K562 (cell line): ENCODE measurements at regions not wholly inside any gene's neighbourhood (a gene's known extent, or its start where the extent isn't known, plus 50 kb on each side); places are given as distances from the start of the nearest gene placed in this dataset.

Experiments used
- ATAC-seq: fragments of 200-7000 bp; cut with Tn5 transposase; 3 replicates; pipeline ENCODE4 v1.9.1; 2020; ENCODE audit warnings: moderate library complexity
- BruUV-seq: library from RNA; stranded (reverse); fragments of 400-500 nt; replicated peaks from 2 replicates; lab custom pipeline; 2021; lab: Mats Ljungman, UMichigan
- CTCF ChIA-PET: fragments of 300-600 bp; formaldehyde crosslinking; extraction: SDS; loops from one replicate; lab custom pipeline; 2021; ENCODE audit warnings: low intra/inter-chr PET ratio; lab: Yijun Ruan, JAX
- POLR2A ChIA-PET: fragments of 300-600, 350-650 bp; sonication (Branson Sonifier 250); formaldehyde crosslinking; extraction: SDS; loops from one replicate; lab custom pipeline; 2021; ENCODE audit warnings: antibody characterized with exemption, inconsistent platforms; lab: Yijun Ruan, JAX
- DNase-seq, 4 experiments: peaks; one replicate each; pipeline versions ENCODE4 v3.0.0 to v3.0.0-alpha.2; 2011 to 2018; ENCODE audit warnings: low spot score in 3 of 4, mixed read lengths in 3 of 4; ENCODE audit errors: extremely low read depth in 1 of 4
- FAIRE-seq: peaks from 2 replicates; lab custom pipeline; 2011; peaks lifted over from hg19 to GRCh38; lab: Jason Lieb, UNC
- H2AFZ ChIP-seq: 2 replicates; pipeline ENCODE4 v1.6.0; 2011; ENCODE audit warnings: low read depth, low read length, control low read depth, inconsistent platforms
- H3K27ac ChIP-seq: fragments of 200-600 bp; 3 replicates; pipeline ENCODE4 v1.8.0; 2011; ENCODE audit warnings: low read depth, mild to moderate bottlenecking, control low read depth, inconsistent platforms, low read length, moderate library complexity, mixed read lengths; ENCODE audit errors: extremely low read depth
- H3K27me3 ChIP-seq, 2 experiments: fragments of 300-600 bp in 1 of 2; 2 replicates in 1 of 2; 3 replicates in 1 of 2; pipeline versions ENCODE4 v1.6.0 to v1.8.0; 2011; ENCODE audit warnings: inconsistent platforms in 2 of 2, low read length in 2 of 2, mild to moderate bottlenecking in 1 of 2, mixed read lengths in 1 of 2, moderate library complexity in 1 of 2; ENCODE audit not compliant: control insufficient read depth in 2 of 2, insufficient read depth in 2 of 2
- H3K36me3 ChIP-seq: fragments of 300-600 bp; 3 replicates; pipeline ENCODE4 v1.8.0; 2011; ENCODE audit warnings: mild to moderate bottlenecking, low read length, inconsistent platforms; ENCODE audit not compliant: control insufficient read depth, insufficient read depth
- H3K4me1 ChIP-seq, 2 experiments: fragments of 200-600 bp in 1 of 2; replicated peaks in 1 of 2; 2 replicates in 1 of 2; 3 replicates in 1 of 2; pipeline versions ENCODE4 v1.5.1 to v1.8.0; 2011; ENCODE audit warnings: inconsistent platforms in 2 of 2, low read length in 2 of 2, mild to moderate bottlenecking in 1 of 2, mixed read lengths in 1 of 2, moderate library complexity in 1 of 2; ENCODE audit not compliant: control insufficient read depth in 2 of 2, insufficient read depth in 2 of 2
- H3K4me2 ChIP-seq: 2 replicates; pipeline ENCODE4 v1.6.1; 2011; ENCODE audit warnings: low read length, control low read depth, inconsistent platforms, mixed read lengths; ENCODE audit not compliant: insufficient read depth
- H3K4me3 ChIP-seq: fragments of 200-600 bp; sonication (generic), shearing (Covaris generic); 2 replicates; pipeline ENCODE4 v1.5.1; 2016; ENCODE audit warnings: control low read depth, inconsistent platforms
- H3K79me2 ChIP-seq: fragments of 200-600 bp; 3 replicates; pipeline ENCODE4 v1.8.0; 2011; ENCODE audit warnings: low read length, inconsistent platforms; ENCODE audit not compliant: control insufficient read depth, insufficient read depth
- H3K9ac ChIP-seq, 2 experiments: 2 replicates each; pipeline versions ENCODE4 v1.6.0 to v1.6.1; 2011; ENCODE audit warnings: low read depth in 2 of 2, low read length in 2 of 2, control low read depth in 1 of 2, inconsistent platforms in 1 of 2, mild to moderate bottlenecking in 1 of 2, mixed read lengths in 1 of 2; ENCODE audit not compliant: insufficient read depth in 1 of 2
- H3K9me1 ChIP-seq: one replicate; pipeline ENCODE4 v1.6.0; 2011; ENCODE audit warnings: inconsistent platforms, mild to moderate bottlenecking, low read length, moderate library complexity; ENCODE audit not compliant: control insufficient read depth, insufficient read depth
- H3K9me3 ChIP-seq: replicated peaks from 2 replicates; pipeline ENCODE4 v1.5.1; 2011; ENCODE audit warnings: low read depth, low read length, inconsistent platforms; ENCODE audit not compliant: control insufficient read depth, insufficient read depth
- H4K20me1 ChIP-seq: replicated peaks from 2 replicates; pipeline ENCODE4 v1.6.1; 2011; ENCODE audit warnings: low read length, inconsistent platforms, mixed read lengths; ENCODE audit not compliant: control insufficient read depth, insufficient read depth
- E2F1 ChIP-seq: sonication (generic); formaldehyde crosslinking; IDR thresholded peaks from 2 replicates; pipeline ENCODE4 v1.8.1; 2023; ENCODE audit warnings: mild to moderate bottlenecking, missing genetic modification reagents, moderate library complexity
- E2F3 ChIP-seq: fragments of 250-450 bp; sonication (Bioruptor Pico); IDR thresholded peaks from 2 replicates; pipeline ENCODE4 v1.4.0; 2020; ENCODE audit warnings: mild to moderate bottlenecking
- MAFG ChIP-seq: fragments of 450-650 bp; conservative IDR thresholded peaks from 2 replicates; pipeline ENCODE4 v1.6.1; 2016; ENCODE audit warnings: missing genetic modification characterization, missing compliant biosample characterization
- MTF1 ChIP-seq: fragments of 250-450 bp; sonication (Bioruptor Pico); IDR thresholded peaks from 2 replicates; pipeline ENCODE4 v1.9.0; 2021; ENCODE audit warnings: moderate library complexity, mild to moderate bottlenecking, inconsistent platforms, borderline replicate concordance
- NFATC3 ChIP-seq: fragments of 450-650 bp; IDR thresholded peaks from 2 replicates; pipeline ENCODE4 v1.6.1; 2017; ENCODE audit warnings: mild to moderate bottlenecking
- PATZ1 ChIP-seq: fragments of 250-450 bp; sonication (Bioruptor Pico); IDR thresholded peaks from 2 replicates; pipeline ENCODE4 v1.5.0; 2020; ENCODE audit warnings: mild to moderate bottlenecking, borderline replicate concordance
- PTTG1 ChIP-seq: fragments of 450-650 bp; IDR thresholded peaks from 2 replicates; pipeline ENCODE4 v1.6.1; 2016; ENCODE audit warnings: low read depth, mild to moderate bottlenecking, missing genetic modification characterization, missing compliant biosample characterization
- RBM22 ChIP-seq: fragments of 200-400 bp; formaldehyde crosslinking; IDR thresholded peaks from 2 replicates; pipeline ENCODE4 v1.6.1; 2018; ENCODE audit warnings: low read length, low read depth; ENCODE audit not compliant: poor library complexity, severe bottlenecking
- RFX1 ChIP-seq: fragments of 450-650 bp; IDR thresholded peaks from 2 replicates; pipeline ENCODE4 v1.6.1; 2016; ENCODE audit warnings: mild to moderate bottlenecking, moderate library complexity
- SMAD3 ChIP-seq: fragments of 450-650 bp; formaldehyde crosslinking; conservative IDR thresholded peaks from 2 replicates; pipeline ENCODE4 v1.4.0; 2020; ENCODE audit warnings: mild to moderate bottlenecking
- SNRNP70 ChIP-seq: fragments of 200-400 bp; formaldehyde crosslinking; optimal IDR thresholded peaks from 2 replicates; pipeline ENCODE3; 2017; ENCODE audit warnings: low read depth, low read length
- THAP7 ChIP-seq: fragments of 250-450 bp; sonication (Bioruptor Pico); IDR thresholded peaks from 2 replicates; pipeline ENCODE4 v1.5.0; 2021
- ZNF280A ChIP-seq: fragments of 450-650 bp; IDR thresholded peaks from 2 replicates; pipeline ENCODE4 v1.6.1; 2018; ENCODE audit warnings: mild to moderate bottlenecking, low read depth; ENCODE audit not compliant: partially characterized antibody
- ZNF311 ChIP-seq: fragments of 250-450 bp; sonication (Bioruptor Pico); IDR thresholded peaks from 2 replicates; pipeline ENCODE4 v1.4.0; 2020; ENCODE audit warnings: mild to moderate bottlenecking, moderate library complexity
- WGBS: fragments of 100-300 bp; shearing (Covaris generic); methylation state at CpG from one replicate; pipeline ENCODE4 v1.1.6; 2016; ENCODE audit warnings: low coverage, mixed read lengths; ENCODE audit not compliant: insufficient coverage; ENCODE audit errors: missing lambda C conversion rate; 5-methylcytosine and 5-hydroxymethylcytosine counted together
- in situ Hi-C: fragments of 300-500 bp; cut with MboI; formaldehyde crosslinking; loops from 4 replicates; pipeline ENCODE4 v1.15.0; 2018; ENCODE audit warnings: inconsistent platforms, mixed read lengths
- intact Hi-C: fragments of 100-400 bp; cut with micrococcal nuclease; formaldehyde crosslinking; loops from 2 replicates; pipeline ENCODE4 v1.14.2; 2022

- FAIRE-seq, result no peak
- H3K79me2 ChIP-seq, result no peaks in the 10 kb centered on the region
- H3K9ac ChIP-seq, result no peak overlapping the region
- no peaks in the 10 kb centered on the region for H3K9me1 ChIP-seq
- no peak for TF ChIP-seq ZNF311
- TF ChIP-seq PTTG1 (tag), result no peak
- no peak for TF ChIP-seq PATZ1
- TF ChIP-seq RBM22, result no peak
- TF ChIP-seq SMAD3 (CRISPR knock-in tag), result no peak
- no peak for TF ChIP-seq E2F3
- TF ChIP-seq MAFG (tag), result no peak
- TF ChIP-seq RFX1, result no peak
- no peak for TF ChIP-seq SNRNP70
- TF ChIP-seq NFATC3, result no peak
- no peak for TF ChIP-seq ZNF280A
- TF ChIP-seq THAP7, result no peak
- no peak for TF ChIP-seq MTF1 (CRISPR knock-in tag)
- TF ChIP-seq E2F1 (CRISPR knock-in tag), result no peak
- H3K36me3 ChIP-seq, result no peaks in the 10 kb centered on the region
- WGBS, result 29% methylated on average over 15 of the region's 15 CpGs
- ChIA-PET CTCF (no interaction called here), POLR2A (interaction anchor here (0.7 to 1.6 kb wide), 3 partner anchors 10 to 194 kb away, joined by 3 to 5 read pairs (median 3); no protein-coding TSS in a partner anchor)
- no peak overlapping the region for H3K4me2 ChIP-seq
- no peak for DNase-seq
- in situ Hi-C loops, result no loop called here
- no peak overlapping the region for H2AFZ ChIP-seq
- H3K27ac ChIP-seq, result no peak overlapping the region
- BruUV-seq, result no TSS peak
- H3K9me3 ChIP-seq, result no peaks in the 10 kb centered on the region
- ATAC-seq, result no peak
- peaks cover 5% of the 10 kb centered on the region; the same call in 1 of the 2 replicates for H4K20me1 ChIP-seq
- no peaks in the 10 kb centered on the region for H3K4me1 ChIP-seq
- peaks cover 5 to 17% of the 10 kb centered on the region in 2 experiments; a peak in 4 of 5 replicates for H3K27me3 ChIP-seq
- no peak overlapping the region for H3K4me3 ChIP-seq
- intact Hi-C loops, result no loop called here
Observed at GRCh38 chr16:87241137-87241771, 75.9 kb downstream of the C16orf95 start.
